ENCODE measurements at regions not wholly inside any gene's neighbourhood (a gene's known extent, or its start where the extent isn't known, plus 50 kb on each side); places are given as distances from the start of the nearest gene placed in this dataset.
"Not testable (repeated sequence)": the region's sequence is repeated elsewhere in the genome, so short reads cannot be mapped to it uniquely, and the experiment has no call there.

GRCh38 chr3:153818338-153818737, 302.9 kb upstream of the ARHGEF26 start:
- no peaks in the 10 kb centered on the region for H3K27me3 ChIP-seq (replicated peaks; ENCODE audit: control insufficient read depth, insufficient read depth, low read length)
- CTCF ChIA-PET, result no interaction called here
- no peak for DNase-seq
- Mint-ChIP-seq H3K4me3 (ENCODE audit: unreplicated experiment) (no peak overlapping the region), H3K4me1 (ENCODE audit: low read depth, unreplicated experiment) (no peaks in the 10 kb centered on the region), H3K27me3 (ENCODE audit: insufficient read depth, unreplicated experiment) (peaks cover 3% of the 10 kb centered on the region), H3K9me3 (ENCODE audit: unreplicated experiment) (no peaks in the 10 kb centered on the region), H3K36me3 (ENCODE audit: insufficient read depth, unreplicated experiment) (no peaks in the 10 kb centered on the region), H3K27ac (ENCODE audit: unreplicated experiment) (no peak overlapping the region)
- POLR2A ChIA-PET, result no interaction called here
- intact Hi-C loops (cut with micrococcal nuclease; ENCODE audit: unreplicated experiment), result no loop called here
- no TSS peak for BruUV-seq (replicated peaks)
- H3K36me3 ChIP-seq (ENCODE audit: control insufficient read depth, insufficient read depth, low read length), result no peaks in the 10 kb centered on the region
- TF ChIP-seq CTCF (IDR thresholded peaks at IDR 0.05; ENCODE audit: insufficient read depth in 1 of 2, low read depth in 1 of 2, low read length in 1 of 2, severe bottlenecking in 1 of 2, unreplicated experiment in 1 of 2), result no peak
- H3K9me3 ChIP-seq, result no peaks in the 10 kb centered on the region
- H3K4me3 ChIP-seq (ENCODE audit: low read depth, low read length), result no peak overlapping the region
- no peaks in the 10 kb centered on the region for H3K4me1 ChIP-seq

- H3K4me3 Mint-ChIP-seq (ENCODE audit: unreplicated experiment), result no peak overlapping the region
- no peak for DNase-seq
- Histone ChIP-seq H3K4me3 (ENCODE audit: low read depth, low read length) (no peak overlapping the region), H3K27me3 (replicated peaks; ENCODE audit: control insufficient read depth, insufficient read depth, low read length) (no peaks in the 10 kb centered on the region), H3K36me3 (ENCODE audit: control insufficient read depth, insufficient read depth, low read length) (no peaks in the 10 kb centered on the region), H3K9me3 (no peaks in the 10 kb centered on the region), H3K4me1 (no peaks in the 10 kb centered on the region)
- no peaks in the 10 kb centered on the region for H3K4me1 Mint-ChIP-seq (ENCODE audit: low read depth, unreplicated experiment)
- no peak for TF ChIP-seq CTCF (IDR thresholded peaks at IDR 0.05; ENCODE audit: insufficient read depth in 1 of 2, low read depth in 1 of 2, low read length in 1 of 2, severe bottlenecking in 1 of 2, unreplicated experiment in 1 of 2)
- ChIA-PET CTCF (no interaction called here), POLR2A (no interaction called here)
- H3K27me3 Mint-ChIP-seq (ENCODE audit: insufficient read depth, unreplicated experiment), result peaks cover 3% of the 10 kb centered on the region
- H3K9me3 Mint-ChIP-seq (ENCODE audit: unreplicated experiment), result peaks cover 8% of the 10 kb centered on the region
- no peak overlapping the region for H3K27ac Mint-ChIP-seq (ENCODE audit: unreplicated experiment)
- no TSS peak for BruUV-seq (replicated peaks)
- no peaks in the 10 kb centered on the region for H3K36me3 Mint-ChIP-seq (ENCODE audit: insufficient read depth, unreplicated experiment)
- intact Hi-C loops (cut with micrococcal nuclease; ENCODE audit: unreplicated experiment), result no loop called here
These were observed 301.2 kb upstream of the ARHGEF26 start for GRCh38 chr3:153820035-153820434.

- H3K4me1 ChIP-seq; CTCF ChIA-PET; H3K36me3 ChIP-seq (ENCODE audit: control insufficient read depth, insufficient read depth, low read length); POLR2A ChIA-PET; H3K4me3 ChIP-seq (ENCODE audit: low read depth, low read length); BruUV-seq (replicated peaks); H3K4me1 Mint-ChIP-seq (ENCODE audit: low read depth, unreplicated experiment); H3K9me3 ChIP-seq; H3K9me3 Mint-ChIP-seq (ENCODE audit: unreplicated experiment); intact Hi-C loops (cut with micrococcal nuclease; ENCODE audit: unreplicated experiment); H3K27me3 ChIP-seq (replicated peaks; ENCODE audit: control insufficient read depth, insufficient read depth, low read length); DNase-seq; H3K27me3 Mint-ChIP-seq (ENCODE audit: insufficient read depth, unreplicated experiment); H3K27ac Mint-ChIP-seq (ENCODE audit: unreplicated experiment); H3K36me3 Mint-ChIP-seq (ENCODE audit: insufficient read depth, unreplicated experiment); H3K4me3 Mint-ChIP-seq (ENCODE audit: unreplicated experiment): not testable (repeated sequence)
These were observed 292.8 kb upstream of the ARHGEF26 start for GRCh38 chr3:153828346-153828745.

- Histone ChIP-seq H3K4me3 (ENCODE audit: low read depth, low read length) (no peak overlapping the region), H3K9me3 (no peaks in the 10 kb centered on the region), H3K36me3 (ENCODE audit: control insufficient read depth, insufficient read depth, low read length) (no peaks in the 10 kb centered on the region), H3K4me1 (no peaks in the 10 kb centered on the region), H3K27me3 (replicated peaks; ENCODE audit: control insufficient read depth, insufficient read depth, low read length) (no peaks in the 10 kb centered on the region)
- Mint-ChIP-seq H3K9me3 (ENCODE audit: unreplicated experiment) (peaks cover 3% of the 10 kb centered on the region), H3K4me3 (ENCODE audit: unreplicated experiment) (no peak overlapping the region), H3K27me3 (ENCODE audit: insufficient read depth, unreplicated experiment) (no peaks in the 10 kb centered on the region), H3K36me3 (ENCODE audit: insufficient read depth, unreplicated experiment) (no peaks in the 10 kb centered on the region), H3K27ac (ENCODE audit: unreplicated experiment) (no peak overlapping the region), H3K4me1 (ENCODE audit: low read depth, unreplicated experiment) (peaks cover 6% of the 10 kb centered on the region)
- intact Hi-C loops (cut with micrococcal nuclease; ENCODE audit: unreplicated experiment), result no loop called here
- no peak for DNase-seq
- CTCF ChIA-PET, result no interaction called here
- POLR2A ChIA-PET, result no interaction called here
- no TSS peak for BruUV-seq (replicated peaks)
- no peak for TF ChIP-seq CTCF (IDR thresholded peaks at IDR 0.05; ENCODE audit: insufficient read depth in 1 of 2, low read depth in 1 of 2, low read length in 1 of 2, severe bottlenecking in 1 of 2, unreplicated experiment in 1 of 2)
These were observed 291.5 kb upstream of the ARHGEF26 start for GRCh38 chr3:153829606-153830170.

Measured in Caco-2 (cell line).